HEK293 (cell line): ENCODE measurements at regions not wholly inside any gene's neighbourhood (a gene's known extent, or its start where the extent isn't known, plus 50 kb on each side); places are given as distances from the start of the nearest gene placed in this dataset.

Experiments used
- OVOL3 ChIP-seq: fragments of 450-650 bp; formaldehyde crosslinking; IDR thresholded peaks from 2 replicates; pipeline ENCODE4 v1.5.1; 2016; ENCODE audit warnings: missing biosample characterization, missing genetic modification characterization
- ZNF513 ChIP-seq: fragments of 450-650 bp; IDR thresholded peaks from 2 replicates; pipeline ENCODE4 v1.5.1; 2018; ENCODE audit warnings: missing biosample characterization, missing genetic modification characterization

DNA sequence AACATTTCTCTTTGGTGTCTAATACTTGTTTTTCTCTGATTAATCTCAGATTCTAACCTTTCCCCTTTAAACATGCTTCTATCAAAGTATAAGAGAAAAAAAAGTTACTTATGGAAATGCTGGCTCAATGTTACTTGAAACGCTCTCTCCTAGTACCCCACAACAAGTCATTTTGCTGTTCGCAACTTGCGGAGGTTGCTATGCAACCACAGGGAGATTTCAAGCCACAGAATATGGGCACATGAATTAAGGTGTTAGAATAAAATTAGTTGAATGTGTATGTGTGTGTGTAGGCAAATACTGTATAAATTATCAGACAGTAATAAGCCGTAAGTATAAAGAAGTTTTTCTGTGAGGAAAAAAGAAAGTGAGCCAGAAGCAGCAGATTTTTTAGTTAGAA, 80.6 kb downstream of the CCDC59 start:
- TF ChIP-seq OVOL3 (tag by site-specific recombination): no peak
- TF ChIP-seq ZNF513 (tag by site-specific recombination): no peak
